BE2C (cell line): ENCODE measurements at regions not wholly inside any gene's neighbourhood (a gene's known extent, or its start where the extent isn't known, plus 50 kb on each side); places are given as distances from the start of the nearest gene placed in this dataset.

ENCODE experiments used
- DNase-seq: peaks from one replicate; pipeline ENCODE4 v3.0.0-alpha.2; 2020
- H3K27me3 ChIP-seq: fragments of 250-450 bp; sonication (Bioruptor Pico); 2 replicates; pipeline ENCODE4 v1.5.1; 2020; ENCODE audit warnings: mild to moderate bottlenecking
- H3K36me3 ChIP-seq: fragments of 250-450 bp; sonication (Bioruptor Pico); 2 replicates; pipeline ENCODE4 v1.5.1; 2020; ENCODE audit warnings: mild to moderate bottlenecking
- H3K4me1 ChIP-seq: fragments of 250-450 bp; sonication (Bioruptor Pico); 2 replicates; pipeline ENCODE4 v1.5.1; 2020
- H3K4me3 ChIP-seq: 2 replicates; pipeline ENCODE4 v1.5.1; 2011; ENCODE audit warnings: low read depth, low read length
- H3K9me3 ChIP-seq: fragments of 250-450 bp; sonication (Bioruptor Pico); 2 replicates; pipeline ENCODE4 v1.5.1; 2020
- CTCF ChIP-seq: IDR thresholded peaks from 2 replicates; pipeline ENCODE4 v1.5.1; 2012; ENCODE audit warnings: mild to moderate bottlenecking, low read depth, low read length

DNA sequence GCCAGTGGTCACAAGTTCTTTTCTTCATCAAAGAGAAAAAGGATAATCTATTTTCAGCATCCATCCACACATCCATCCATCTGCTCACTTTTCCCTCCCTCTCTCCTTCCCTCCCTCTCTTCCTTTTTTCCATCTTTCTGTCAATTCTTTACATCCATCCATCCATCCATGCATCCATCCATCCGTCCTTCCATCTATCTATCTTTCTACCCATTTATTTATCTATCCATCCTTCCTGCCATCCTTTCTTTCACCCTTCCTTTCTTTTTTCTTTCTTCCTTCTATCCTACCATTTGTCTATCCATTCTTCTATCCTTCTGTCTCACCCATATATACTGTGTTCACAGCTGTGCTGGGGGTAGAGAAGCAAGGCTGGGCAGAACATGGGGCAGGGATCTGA is 212.4 kb upstream of the GALNT2 start:
- DNase-seq: no peak
- Histone ChIP-seq H3K27me3 (no peaks in the 10 kb centered on the region), H3K36me3 (no peaks in the 10 kb centered on the region), H3K4me3 (no peak overlapping the region), H3K4me1 (no peaks in the 10 kb centered on the region), H3K9me3 (no peaks in the 10 kb centered on the region)
- no peak for TF ChIP-seq CTCF

GRCh38 chr1:229856009-229856650 is 210.9 kb upstream of the GALNT2 start:
- no peaks in the 10 kb centered on the region for H3K9me3 ChIP-seq
- no peaks in the 10 kb centered on the region for H3K27me3 ChIP-seq
- TF ChIP-seq CTCF: no peak
- no peak for DNase-seq
- no peaks in the 10 kb centered on the region for H3K36me3 ChIP-seq
- no peak overlapping the region for H3K4me3 ChIP-seq
- no peaks in the 10 kb centered on the region for H3K4me1 ChIP-seq

DNA sequence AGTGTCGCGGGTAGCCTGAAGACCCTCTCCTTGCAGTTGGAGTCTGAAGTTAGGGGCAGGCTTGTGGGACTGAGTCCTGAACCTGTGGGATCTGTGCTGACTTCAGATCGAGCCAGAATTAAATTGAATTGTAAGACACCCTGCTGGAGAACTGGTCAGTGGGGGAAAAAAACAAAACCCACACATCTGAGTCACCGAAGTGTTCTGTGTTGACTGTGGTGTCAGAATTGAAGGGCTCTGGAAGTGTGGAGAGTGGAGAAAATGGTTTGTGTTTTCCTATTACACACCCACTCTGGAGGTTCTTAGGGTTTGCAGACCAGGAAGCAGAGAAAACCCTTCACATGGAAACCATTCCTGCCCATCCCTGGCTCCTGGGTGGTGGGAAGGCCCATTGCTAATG is 209.5 kb upstream of the GALNT2 start:
- no peak for TF ChIP-seq CTCF
- Histone ChIP-seq H3K27me3 (no peaks in the 10 kb centered on the region), H3K4me1 (no peaks in the 10 kb centered on the region), H3K9me3 (no peaks in the 10 kb centered on the region), H3K4me3 (no peak overlapping the region), H3K36me3 (no peaks in the 10 kb centered on the region)
- no peak for DNase-seq

DNA sequence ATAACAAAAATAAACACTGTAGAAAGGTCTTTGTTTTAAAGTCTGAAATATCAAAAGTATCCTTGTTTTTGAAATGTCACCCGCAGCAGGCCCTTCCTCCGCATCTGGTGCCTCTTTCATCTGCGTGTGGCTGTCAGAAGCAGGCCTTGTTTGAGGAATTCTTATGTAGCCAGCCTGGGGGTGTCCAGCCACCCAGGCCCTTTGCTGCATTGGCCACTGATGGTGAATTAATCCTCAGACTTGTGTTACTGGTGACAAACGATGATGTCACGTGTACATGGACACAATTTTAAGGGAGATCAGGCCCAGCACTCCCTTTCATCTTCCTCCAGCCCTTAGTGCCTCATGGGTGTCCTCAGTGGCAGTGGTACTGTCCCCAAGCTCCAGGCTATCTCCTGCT is 208.0 kb upstream of the GALNT2 start:
- Histone ChIP-seq H3K4me3 (no peak overlapping the region), H3K36me3 (no peaks in the 10 kb centered on the region), H3K4me1 (no peaks in the 10 kb centered on the region), H3K9me3 (no peaks in the 10 kb centered on the region), H3K27me3 (no peaks in the 10 kb centered on the region)
- DNase-seq: no peak
- no peak for TF ChIP-seq CTCF

DNA sequence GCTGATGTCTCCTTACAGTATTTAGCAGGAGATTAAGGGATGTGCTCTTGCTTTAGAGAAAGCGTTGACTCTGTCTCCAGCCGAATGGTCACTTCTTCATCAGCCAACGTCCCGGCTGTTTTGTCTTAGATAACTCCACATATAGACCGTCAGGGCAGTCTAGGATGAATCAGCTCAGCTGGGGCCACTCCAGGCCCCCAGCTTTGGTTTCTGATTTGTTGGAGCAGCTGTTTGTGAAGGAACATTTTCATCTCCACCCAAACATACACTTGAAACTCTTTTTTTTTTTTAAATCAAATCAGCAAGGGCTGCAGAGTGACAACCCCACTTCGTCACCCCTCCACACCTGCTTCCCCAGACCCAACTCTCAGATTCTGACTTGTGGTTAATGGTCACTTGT is 206.1 kb upstream of the GALNT2 start:
- no peaks in the 10 kb centered on the region for H3K9me3 ChIP-seq
- H3K4me1 ChIP-seq: no peaks in the 10 kb centered on the region
- no peak overlapping the region for H3K4me3 ChIP-seq
- TF ChIP-seq CTCF: no peak
- no peak for DNase-seq
- H3K36me3 ChIP-seq: no peaks in the 10 kb centered on the region
- no peaks in the 10 kb centered on the region for H3K27me3 ChIP-seq

- no peak for DNase-seq
- no peak for TF ChIP-seq CTCF
- H3K9me3 ChIP-seq: no peaks in the 10 kb centered on the region
Observed at GRCh38 chr1:229862017-229862774, 204.8 kb upstream of the GALNT2 start.

More at GRCh38 chr1:229862017-229862774, 204.8 kb upstream of the GALNT2 start:
- Histone ChIP-seq H3K4me3 (no peak overlapping the region), H3K27me3 (no peaks in the 10 kb centered on the region), H3K4me1 (no peaks in the 10 kb centered on the region), H3K36me3 (no peaks in the 10 kb centered on the region)
